HepG2 (cell line): ENCODE measurements at regions not wholly inside any gene's neighbourhood (a gene's known extent, or its start where the extent isn't known, plus 50 kb on each side); places are given as distances from the start of the nearest gene placed in this dataset.

Experiments
- ATAC-seq: fragments of 200-7000 bp; cut with Tn5 transposase; 3 replicates; pipeline ENCODE4 v1.9.1; 2020; ENCODE audit warnings: mild to moderate bottlenecking, moderate library complexity
- BruUV-seq: library from RNA; stranded (reverse); fragments of 400-500 nt; replicated peaks from 2 replicates; lab custom pipeline; 2021; lab: Mats Ljungman, UMichigan
- CTCF ChIA-PET: fragments of 300-600 bp; formaldehyde crosslinking; extraction: SDS; loops from one replicate; lab custom pipeline; 2021; ENCODE audit warnings: low total read pairs, inconsistent platforms, low intra/inter-chr PET ratio; lab: Yijun Ruan, JAX
- POLR2A ChIA-PET: fragments of 350-600 bp; sonication (Branson Sonifier 250); formaldehyde crosslinking; loops from one replicate; lab custom pipeline; 2020; ENCODE audit warnings: antibody characterized with exemption, inconsistent platforms; lab: Yijun Ruan, JAX
- DNase-seq: peaks from one replicate; pipeline ENCODE4 v3.0.0-alpha.2; 2015; ENCODE audit warnings: low spot score
- FAIRE-seq: peaks from 3 replicates; lab custom pipeline; 2011; peaks lifted over from hg19 to GRCh38; lab: Jason Lieb, UNC
- H2AFZ ChIP-seq: one replicate; pipeline ENCODE4 v1.6.1; 2011; ENCODE audit warnings: low read length, inconsistent platforms
- H3K27ac ChIP-seq: fragments of 300-600 bp; 3 replicates; pipeline ENCODE4 v1.8.0; 2011; ENCODE audit warnings: mixed run types, mild to moderate bottlenecking, mixed read lengths, low read length, inconsistent platforms; ENCODE audit not compliant: insufficient read depth; ENCODE audit errors: extremely low read length
- H3K27me3 ChIP-seq, 2 experiments: fragments of 200-600 bp in 1 of 2; 2 replicates in 1 of 2; 3 replicates in 1 of 2; pipeline versions ENCODE4 v1.6.0 to v1.8.0; 2011; ENCODE audit warnings: low read length in 2 of 2, mild to moderate bottlenecking in 2 of 2, moderate library complexity in 2 of 2, inconsistent platforms in 1 of 2; ENCODE audit not compliant: insufficient read depth in 2 of 2, control insufficient read depth in 1 of 2
- H3K36me3 ChIP-seq, 2 experiments: fragments of 200-600 bp in 1 of 2; replicated peaks in 1 of 2; 2 replicates in 1 of 2; 3 replicates in 1 of 2; pipeline versions ENCODE4 v1.5.1 to v1.8.0; 2011; ENCODE audit warnings: low read length in 2 of 2, inconsistent platforms in 1 of 2; ENCODE audit not compliant: insufficient read depth in 2 of 2, control insufficient read depth in 1 of 2
- H3K4me1 ChIP-seq: 2 replicates; pipeline ENCODE4 v1.5.1; 2012; ENCODE audit warnings: low read length, inconsistent platforms; ENCODE audit not compliant: insufficient read depth
- H3K4me2 ChIP-seq: 2 replicates; pipeline ENCODE4 v1.6.0; 2011; ENCODE audit warnings: low read depth, low read length, inconsistent platforms
- H3K4me3 ChIP-seq, 3 experiments: fragments of 200-600 bp in 1 of 3; sonication (generic), shearing (Covaris generic) in 1 of 3; replicated peaks in 1 of 3; 2 replicates each; pipeline ENCODE4 v1.5.1; 2011 to 2016; ENCODE audit warnings: low read length in 3 of 3, inconsistent platforms in 2 of 3, low read depth in 2 of 3, mild to moderate bottlenecking in 2 of 3, control low read depth in 1 of 3, mixed read lengths in 1 of 3; ENCODE audit not compliant: insufficient read depth in 1 of 3
- H3K79me2 ChIP-seq: one replicate; pipeline ENCODE4 v1.6.1; 2011; ENCODE audit warnings: low read length, inconsistent platforms; ENCODE audit not compliant: insufficient read depth
- H3K9ac ChIP-seq: 2 replicates; pipeline ENCODE4 v1.6.0; 2011; ENCODE audit warnings: mild to moderate bottlenecking, low read depth, low read length, inconsistent platforms; ENCODE audit not compliant: insufficient read depth
- H3K9me3 ChIP-seq: 2 replicates; pipeline ENCODE4 v1.5.1; 2012; ENCODE audit warnings: mild to moderate bottlenecking, low read length
- H4K20me1 ChIP-seq: 2 replicates; pipeline ENCODE4 v1.6.0; 2011; ENCODE audit warnings: inconsistent platforms, mild to moderate bottlenecking, low read length, moderate library complexity; ENCODE audit not compliant: insufficient read depth
- FOSL2 ChIP-seq: sonication (generic); formaldehyde crosslinking; IDR thresholded peaks from 2 replicates; pipeline ENCODE4 v1.4.0; 2020; ENCODE audit warnings: missing genetic modification reagents
- GFI1 ChIP-seq: sonication (generic); formaldehyde crosslinking; IDR thresholded peaks from 2 replicates; pipeline ENCODE4 v1.5.0; 2020; ENCODE audit warnings: missing genetic modification reagents, mild to moderate bottlenecking, borderline replicate concordance
- ONECUT2 ChIP-seq: sonication (generic); formaldehyde crosslinking; IDR thresholded peaks from 2 replicates; pipeline ENCODE4 v1.4.0; 2020; ENCODE audit warnings: missing genetic modification reagents
- SMARCE1 ChIP-seq: fragments of 450-650 bp; IDR thresholded peaks from 2 replicates; pipeline ENCODE4 v1.6.1; 2017; ENCODE audit warnings: borderline replicate concordance
- STAG1 ChIP-seq: sonication (generic); formaldehyde crosslinking; IDR thresholded peaks from 2 replicates; pipeline ENCODE4 v1.4.0; 2020; ENCODE audit warnings: missing genetic modification reagents
- ZIK1 ChIP-seq: sonication (generic); formaldehyde crosslinking; IDR thresholded peaks from 2 replicates; pipeline ENCODE4 v1.5.0; 2020; ENCODE audit warnings: mild to moderate bottlenecking, low read depth, missing genetic modification reagents, borderline replicate concordance
- ZNF773 ChIP-seq: sonication (generic); formaldehyde crosslinking; IDR thresholded peaks from 2 replicates; pipeline ENCODE4 v1.4.0; 2020; ENCODE audit warnings: missing genetic modification reagents, borderline replicate concordance
- ZSCAN9 ChIP-seq: IDR thresholded peaks from 2 replicates; pipeline ENCODE4 v1.6.1; 2016; ENCODE audit warnings: borderline replicate concordance
- WGBS: methylation state at CpG from one replicate; pipeline ENCODE4 v1.1.6; 2017; ENCODE audit warnings: low lambda C conversion rate; 5-methylcytosine and 5-hydroxymethylcytosine counted together
- in situ Hi-C: cut with HindIII; loops from 2 replicates; pipeline ENCODE4 v1.10.0; 2017; ENCODE audit warnings: low pct_unique_long_range_greater_than_20kb; ENCODE audit not compliant: extremely low pct_ligation_motif_present
- intact Hi-C: fragments of 100-400 bp; cut with micrococcal nuclease; formaldehyde crosslinking; loops from one replicate; pipeline ENCODE4 v1.10.0; 2022; ENCODE audit not compliant: unreplicated experiment
- TF ChIP-seq, protein P1 (sequence below): sonication (generic); formaldehyde crosslinking; IDR thresholded peaks from 2 replicates; pipeline ENCODE4 v1.4.0; 2020; ENCODE audit warnings: mild to moderate bottlenecking, missing genetic modification reagents, borderline replicate concordance

DNA sequence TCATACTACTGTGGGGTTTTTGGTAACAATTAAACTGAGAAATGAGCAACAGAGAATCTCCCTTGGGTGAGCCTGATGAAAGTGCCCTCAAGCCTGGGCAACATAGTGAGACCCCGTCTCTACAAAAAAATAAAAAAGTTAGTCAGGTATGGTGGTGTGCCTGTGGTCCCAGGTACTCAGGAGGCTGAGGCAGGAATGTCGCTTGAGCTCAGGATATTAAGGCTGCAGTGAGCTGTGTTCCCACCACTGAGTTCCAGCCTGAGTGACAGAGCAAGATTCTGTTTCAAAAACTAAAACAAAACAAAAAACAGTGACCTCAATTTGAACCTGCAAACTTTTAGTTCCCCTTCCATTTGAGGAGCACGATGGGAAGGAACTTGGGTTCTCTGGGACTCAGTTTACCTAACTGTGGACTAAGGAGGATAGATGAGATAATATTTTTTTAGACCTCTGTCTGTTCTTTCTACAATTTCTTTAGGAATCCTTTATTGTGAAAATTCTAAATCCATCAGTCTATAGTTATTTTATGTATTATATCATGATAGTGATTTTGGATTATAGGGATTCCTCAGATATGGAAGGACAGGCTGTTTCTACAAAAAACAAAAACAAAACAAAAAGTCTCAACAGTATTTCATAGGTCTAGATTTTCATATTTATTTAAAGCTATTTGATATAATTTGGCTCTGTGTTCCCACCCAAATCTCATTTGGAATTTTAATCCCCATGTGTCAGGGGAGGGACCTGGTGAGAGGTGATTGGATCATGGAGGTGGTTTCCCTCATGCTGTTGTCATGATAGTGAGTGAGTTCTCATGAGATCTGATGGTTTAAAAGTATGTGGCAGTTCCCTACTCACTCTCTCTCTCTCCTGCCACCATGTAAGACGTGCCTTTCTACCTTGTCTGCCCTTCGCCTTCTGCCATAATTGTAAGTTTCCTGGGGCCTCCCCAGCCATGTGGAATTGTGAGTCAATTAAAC is 178.6 kb downstream of the MYCN start:
- 55% methylated on average over 5 of the region's 5 CpGs for WGBS
- no peaks in the 10 kb centered on the region for H4K20me1 ChIP-seq
- no peaks in the 10 kb centered on the region for H3K79me2 ChIP-seq
- peaks cover 6% of the 10 kb centered on the region; the same call in 1 of the 2 replicates for H3K9me3 ChIP-seq
- BruUV-seq = no TSS peak
- H3K4me1 ChIP-seq = peaks cover 23% of the 10 kb centered on the region
- no peak overlapping the region for H3K9ac ChIP-seq
- no peak overlapping the region for H2AFZ ChIP-seq
- ChIA-PET POLR2A (no interaction called here), CTCF (no interaction called here)
- no peak overlapping the region for H3K4me3 ChIP-seq
- intact Hi-C loops (no loop called here), in situ Hi-C loops (no loop called here)
- no peaks in the 10 kb centered on the region; a peak in 1 of 5 replicates for H3K27me3 ChIP-seq
- H3K27ac ChIP-seq = no peak overlapping the region
- ATAC-seq (no peak), DNase-seq (no peak), FAIRE-seq (no peak)
- TF ChIP-seq ZIK1 (CRISPR knock-in tag) (no peak), FOSL2 (CRISPR knock-in tag) (no peak), SMARCE1 (no peak), ZNF773 (CRISPR knock-in tag) (no peak), ONECUT2 (CRISPR knock-in tag) (no peak), STAG1 (CRISPR knock-in tag) (no peak), ZSCAN9 (no peak), GFI1 (CRISPR knock-in tag) (no peak)
- TF ChIP-seq, protein P1, sequence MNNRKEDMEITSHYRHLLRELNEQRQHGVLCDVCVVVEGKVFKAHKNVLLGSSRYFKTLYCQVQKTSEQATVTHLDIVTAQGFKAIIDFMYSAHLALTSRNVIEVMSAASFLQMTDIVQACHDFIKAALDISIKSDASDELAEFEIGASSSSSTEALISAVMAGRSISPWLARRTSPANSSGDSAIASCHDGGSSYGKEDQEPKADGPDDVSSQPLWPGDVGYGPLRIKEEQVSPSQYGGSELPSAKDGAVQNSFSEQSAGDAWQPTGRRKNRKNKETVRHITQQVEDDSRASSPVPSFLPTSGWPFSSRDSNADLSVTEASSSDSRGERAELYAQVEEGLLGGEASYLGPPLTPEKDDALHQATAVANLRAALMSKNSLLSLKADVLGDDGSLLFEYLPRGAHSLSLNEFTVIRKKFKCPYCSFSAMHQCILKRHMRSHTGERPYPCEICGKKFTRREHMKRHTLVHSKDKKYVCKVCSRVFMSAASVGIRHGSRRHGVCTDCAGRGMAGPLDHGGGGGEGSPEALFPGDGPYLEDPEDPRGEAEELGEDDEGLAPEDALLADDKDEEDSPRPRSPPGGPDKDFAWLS = no peak
- no peaks in the 10 kb centered on the region for H3K36me3 ChIP-seq
- H3K4me2 ChIP-seq = no peak overlapping the region
